IMR-90 (cell line): ENCODE measurements at regions not wholly inside any gene's neighbourhood (a gene's known extent, or its start where the extent isn't known, plus 50 kb on each side); places are given as distances from the start of the nearest gene placed in this dataset.

Experiments
- ATAC-seq: fragments of 200-7000 bp; cut with Tn5 transposase; 2 replicates; pipeline ENCODE4 v1.9.1; 2020; ENCODE audit warnings: low read depth, mild to moderate bottlenecking, moderate library complexity
- BruUV-seq: library from RNA; stranded (reverse); fragments of 400-500 nt; replicated peaks from 2 replicates; lab custom pipeline; 2021; lab: Mats Ljungman, UMichigan
- CTCF ChIA-PET: fragments of 300-600 bp; formaldehyde crosslinking; extraction: SDS; loops from one replicate; lab custom pipeline; 2021; ENCODE audit warnings: antibody characterized with exemption; lab: Yijun Ruan, JAX
- POLR2A ChIA-PET: fragments of 300-600 bp; sonication (Branson Sonifier 250); formaldehyde crosslinking; loops from one replicate; lab custom pipeline; 2022; ENCODE audit warnings: antibody characterized with exemption; ENCODE audit not compliant: unreplicated experiment; lab: Charles Lee
- DNase-seq: peaks from one replicate; pipeline ENCODE4 v3.0.0; 2013
- H2AFZ ChIP-seq: replicated peaks from 2 replicates; pipeline ENCODE3; 2013; ENCODE audit warnings: low read length, mild to moderate bottlenecking; ENCODE audit not compliant: poor library complexity
- H2AK5ac ChIP-seq: 2 replicates; pipeline ENCODE4 v1.6.1; 2013; ENCODE audit warnings: low read depth, low read length, inconsistent platforms
- H2AK9ac ChIP-seq: replicated peaks from 2 replicates; pipeline ENCODE3; 2013; ENCODE audit warnings: mild to moderate bottlenecking, low read depth, low read length, moderate library complexity; ENCODE audit not compliant: poor library complexity
- H2BK120ac ChIP-seq: 2 replicates; pipeline ENCODE4 v1.6.1; 2013; ENCODE audit warnings: low read depth, low read length, inconsistent platforms
- H2BK15ac ChIP-seq: 3 replicates; pipeline ENCODE4 v1.6.1; 2013; ENCODE audit warnings: low read depth, low read length, inconsistent platforms
- H2BK20ac ChIP-seq: 2 replicates; pipeline ENCODE4 v1.6.1; 2013; ENCODE audit warnings: low read depth, mild to moderate bottlenecking, inconsistent platforms, low read length, moderate library complexity
- H2BK5ac ChIP-seq: 2 replicates; pipeline ENCODE4 v1.6.1; 2013; ENCODE audit warnings: mild to moderate bottlenecking, low read depth, low read length, inconsistent platforms; ENCODE audit not compliant: poor library complexity, severe bottlenecking
- H3K14ac ChIP-seq: replicated peaks from 2 replicates; pipeline ENCODE4 v1.6.1; 2013; ENCODE audit warnings: low read depth, low read length, inconsistent platforms
- H3K18ac ChIP-seq: 2 replicates; pipeline ENCODE4 v1.6.1; 2013; ENCODE audit warnings: low read depth, low read length, control low read depth
- H3K23ac ChIP-seq: 2 replicates; pipeline ENCODE4 v1.6.1; 2013; ENCODE audit warnings: low read depth, low read length, inconsistent platforms
- H3K27ac ChIP-seq: 2 replicates; pipeline ENCODE4 v1.5.1; 2013; ENCODE audit warnings: mild to moderate bottlenecking, control low read depth, low read length; ENCODE audit not compliant: insufficient read depth
- H3K27me3 ChIP-seq: 2 replicates; pipeline ENCODE4 v1.6.1; 2013; ENCODE audit warnings: low read length; ENCODE audit not compliant: control insufficient read depth, insufficient read depth
- H3K36me3 ChIP-seq: 2 replicates; pipeline ENCODE4 v1.6.1; 2013; ENCODE audit warnings: low read length, mixed read lengths; ENCODE audit not compliant: control insufficient read depth, insufficient read depth
- H3K4ac ChIP-seq: 2 replicates; pipeline ENCODE4 v1.6.1; 2013; ENCODE audit warnings: low read depth, low read length, inconsistent platforms
- H3K4me1 ChIP-seq: 2 replicates; pipeline ENCODE4 v1.6.1; 2013; ENCODE audit warnings: low read length, mixed read lengths; ENCODE audit not compliant: control insufficient read depth, insufficient read depth
- H3K4me2 ChIP-seq: 2 replicates; pipeline ENCODE4 v1.6.1; 2013; ENCODE audit warnings: low read depth, mild to moderate bottlenecking, control low read depth, low read length, moderate library complexity
- H3K4me3 ChIP-seq: 2 replicates; pipeline ENCODE4 v1.5.1; 2013; ENCODE audit warnings: low read depth, mild to moderate bottlenecking, control low read depth, low read length, moderate library complexity; ENCODE audit not compliant: insufficient read depth
- H3K56ac ChIP-seq: 2 replicates; pipeline ENCODE4 v1.6.1; 2013; ENCODE audit warnings: low read length, inconsistent platforms; ENCODE audit not compliant: insufficient read depth; ENCODE audit errors: extremely low read depth
- H3K79me1 ChIP-seq, 2 experiments: 2 replicates each; pipeline ENCODE4 v1.6.1; 2013; ENCODE audit warnings: low read length in 2 of 2, inconsistent platforms in 1 of 2, low read depth in 1 of 2
- H3K9ac ChIP-seq: 2 replicates; pipeline ENCODE4 v1.6.1; 2013; ENCODE audit warnings: low read depth, low read length, control low read depth
- H3K9me1 ChIP-seq: 2 replicates; pipeline ENCODE4 v1.6.1; 2013; ENCODE audit warnings: low read length, inconsistent platforms; ENCODE audit not compliant: insufficient read depth
- H3K9me3 ChIP-seq: 2 replicates; pipeline ENCODE4 v1.6.1; 2013; ENCODE audit warnings: low read length; ENCODE audit not compliant: control insufficient read depth, insufficient read depth
- H4K20me1 ChIP-seq: 2 replicates; pipeline ENCODE4 v1.6.1; 2013; ENCODE audit warnings: low read length, inconsistent platforms; ENCODE audit not compliant: insufficient read depth
- H4K5ac ChIP-seq: 2 replicates; pipeline ENCODE4 v1.6.1; 2013; ENCODE audit warnings: mild to moderate bottlenecking, low read depth, low read length, control low read depth
- H4K8ac ChIP-seq, 2 experiments: 2 replicates each; pipeline ENCODE4 v1.6.1; 2013; ENCODE audit warnings: low read depth in 2 of 2, low read length in 2 of 2, control low read depth in 1 of 2, inconsistent platforms in 1 of 2
- H4K91ac ChIP-seq: 2 replicates; pipeline ENCODE4 v1.6.1; 2013; ENCODE audit warnings: low read depth, low read length, inconsistent platforms; ENCODE audit not compliant: insufficient read depth
- BHLHE40 ChIP-seq: fragments of 150-350 bp; IDR thresholded peaks from 2 replicates; pipeline ENCODE4 v1.6.1; 2016; ENCODE audit warnings: mild to moderate bottlenecking, low read depth, low read length
- CEBPB ChIP-seq: IDR thresholded peaks from 2 replicates; pipeline ENCODE4 v1.6.1; 2012; ENCODE audit warnings: low read depth, low read length, improper control_type of control experiment
- CHD1 ChIP-seq: IDR thresholded peaks from 2 replicates; pipeline ENCODE4 v1.6.1; 2012; ENCODE audit warnings: low read depth, low read length, improper control_type of control experiment
- CTCF ChIP-seq: conservative IDR thresholded peaks from 2 replicates; pipeline ENCODE4 v1.5.1; 2012; ENCODE audit warnings: mild to moderate bottlenecking, low read depth, low read length, improper control_type of control experiment
- ELK1 ChIP-seq: fragments of 150-350 bp; IDR thresholded peaks from 2 replicates; pipeline ENCODE4 v1.6.1; 2016; ENCODE audit warnings: low read depth, mild to moderate bottlenecking, low read length, moderate library complexity, borderline replicate concordance
- FOS ChIP-seq: fragments of 150-350 bp; IDR thresholded peaks from 2 replicates; pipeline ENCODE4 v1.6.1; 2016; ENCODE audit warnings: low read depth, low read length
- MAFK ChIP-seq: IDR thresholded peaks from 2 replicates; pipeline ENCODE4 v1.6.1; 2012; ENCODE audit warnings: low read depth, low read length, improper control_type of control experiment
- MAZ ChIP-seq: IDR thresholded peaks from 2 replicates; pipeline ENCODE4 v1.6.1; 2012; ENCODE audit warnings: low read depth, mild to moderate bottlenecking, low read length, improper control_type of control experiment, moderate library complexity, borderline replicate concordance
- MXI1 ChIP-seq: IDR thresholded peaks from 2 replicates; pipeline ENCODE4 v1.6.1; 2012; ENCODE audit warnings: low read depth, mild to moderate bottlenecking, low read length, moderate library complexity, borderline replicate concordance
- NFE2L2 ChIP-seq: fragments of 150-350 bp; IDR thresholded peaks from 2 replicates; pipeline ENCODE4 v1.6.1; 2016; ENCODE audit warnings: low read depth, mild to moderate bottlenecking, low read length
- POLR2A ChIP-seq: IDR thresholded peaks from 2 replicates; pipeline ENCODE4 v1.6.1; 2012; ENCODE audit warnings: mild to moderate bottlenecking, low read depth, low read length
- RAD21 ChIP-seq: IDR thresholded peaks from 2 replicates; pipeline ENCODE4 v1.6.1; 2012; ENCODE audit warnings: low read length, improper control_type of control experiment
- RCOR1 ChIP-seq: IDR thresholded peaks from 2 replicates; pipeline ENCODE4 v1.6.1; 2012; ENCODE audit warnings: mild to moderate bottlenecking, low read length, improper control_type of control experiment; ENCODE audit not compliant: insufficient replicate concordance
- RFX5 ChIP-seq: IDR thresholded peaks from 2 replicates; pipeline ENCODE4 v1.8.0; 2012; ENCODE audit warnings: low read depth, mild to moderate bottlenecking, low read length, moderate library complexity
- SMC3 ChIP-seq: fragments of 150-350 bp; IDR thresholded peaks from 2 replicates; pipeline ENCODE4 v1.6.1; 2016; ENCODE audit warnings: low read depth, mild to moderate bottlenecking, antibody characterized with exemption, low read length, moderate library complexity
- USF2 ChIP-seq: fragments of 150-350 bp; IDR thresholded peaks from 2 replicates; pipeline ENCODE4 v1.6.1; 2017; ENCODE audit warnings: mild to moderate bottlenecking, antibody characterized with exemption, low read length, low read depth
- WGBS, 2 experiments: methylation state at CpG; one replicate each; pipeline versions ENCODE4 v1.1.5 to v1.1.7; 2013; ENCODE audit warnings: missing lambda C conversion rate in 2 of 2; ENCODE audit not compliant: insufficient read length in 1 of 2; ENCODE audit errors: extremely low coverage in 2 of 2; 5-methylcytosine and 5-hydroxymethylcytosine counted together
- dilution Hi-C: fragments of 300-500 bp; cut with HindIII; formaldehyde crosslinking; loops from one replicate; pipeline ENCODE4 v1.14.3; 2018; ENCODE audit warnings: low sequenced_read_pairs; ENCODE audit not compliant: unreplicated experiment
- in situ Hi-C: fragments of 300-500 bp; cut with MboI; formaldehyde crosslinking; loops from 3 replicates; pipeline ENCODE4 v1.14.3; 2019; ENCODE audit warnings: low sequenced_read_pairs, inconsistent platforms, mixed read lengths
- intact Hi-C: fragments of 100-400 bp; cut with micrococcal nuclease; formaldehyde crosslinking; loops from 2 replicates; pipeline ENCODE4 v1.10.0; 2022

- Histone ChIP-seq H2BK120ac (no peak overlapping the region), H3K27me3 (no peaks in the 10 kb centered on the region), H4K5ac (no peak overlapping the region), H3K56ac (no peak overlapping the region), H3K14ac (no peak overlapping the region), H4K8ac (no peak overlapping the region), H2BK15ac (no peak overlapping the region), H3K79me1 (no peaks in the 10 kb centered on the region), H3K9ac (no peak overlapping the region), H3K4ac (no peak overlapping the region), H3K27ac (no peak overlapping the region), H3K4me1 (no peaks in the 10 kb centered on the region), H3K9me1 (no peaks in the 10 kb centered on the region), H4K20me1 (no peaks in the 10 kb centered on the region), H3K18ac (no peak overlapping the region), H2BK20ac (no peak overlapping the region), H2AK5ac (no peak overlapping the region), H4K91ac (no peak overlapping the region), H3K23ac (no peak overlapping the region), H3K4me2 (no peak overlapping the region), H3K36me3 (no peaks in the 10 kb centered on the region), H3K9me3 (peaks cover 2% of the 10 kb centered on the region), H2AK9ac (no peak overlapping the region), H3K4me3 (no peak overlapping the region), H2AFZ (no peak overlapping the region), H2BK5ac (no peak overlapping the region)
- ATAC-seq (no peak), DNase-seq (no peak)
- dilution Hi-C loops: no loop called here
- in situ Hi-C loops: no loop called here
- ChIA-PET POLR2A (no interaction called here), CTCF (interaction anchor here (0.6 kb wide), 1 partner anchor 10 kb away, joined by 3 read pairs; no protein-coding TSS in a partner anchor)
- no CpG with 5 or more reads among the region's 1 CpG for WGBS, 2 experiments
- intact Hi-C loops: no loop called here
- TF ChIP-seq RCOR1 (no peak), FOS (no peak), CEBPB (no peak), NFE2L2 (no peak), MAFK (no peak), MAZ (no peak), SMC3 (no peak), CHD1 (no peak), RFX5 (no peak), BHLHE40 (no peak), USF2 (no peak), CTCF (no peak), RAD21 (no peak), POLR2A (no peak), ELK1 (no peak), MXI1 (no peak)
- no TSS peak for BruUV-seq
Measured at GRCh38 chr5:25405850-25406249, 761.1 kb upstream of the CDH10 start.
